MM.1S (cell line): ENCODE measurements at regions not wholly inside any gene's neighbourhood (a gene's known extent, or its start where the extent isn't known, plus 50 kb on each side); places are given as distances from the start of the nearest gene placed in this dataset.

Source experiments
- EZH2 ChIP-seq: fragments of 300-600 bp; sonication (generic); optimal IDR thresholded peaks from 2 replicates; pipeline ENCODE3; 2017; ENCODE audit warnings: low read depth, mild to moderate bottlenecking, antibody characterized with exemption, low read length, mixed read lengths
- TF ChIP-seq, protein P1 (sequence below): fragments of 300-600 bp; sonication (generic); IDR thresholded peaks from 2 replicates; pipeline ENCODE4 v1.5.1; 2016; ENCODE audit warnings: antibody characterized with exemption, low read length, mixed read lengths

DNA sequence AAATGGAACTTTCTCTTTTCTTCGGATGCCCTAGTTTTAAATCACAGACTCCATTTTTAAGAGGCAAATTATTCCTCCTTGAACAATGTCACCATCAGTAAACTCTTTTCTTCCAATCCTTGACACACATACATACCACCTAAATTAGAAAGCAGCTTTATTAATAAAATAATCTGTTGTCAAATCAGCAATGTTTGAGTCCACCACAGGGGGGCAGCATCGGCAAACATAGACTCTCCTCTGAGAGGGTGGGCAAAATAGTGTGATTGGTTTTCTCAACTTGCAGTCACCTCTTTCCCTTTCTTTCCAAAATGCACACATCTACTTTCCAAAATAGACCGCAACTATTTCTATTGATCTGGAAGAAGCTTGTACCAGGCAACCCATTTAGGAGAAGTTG is 438.4 kb upstream of the OR4E1 start:
- TF ChIP-seq, protein P1, sequence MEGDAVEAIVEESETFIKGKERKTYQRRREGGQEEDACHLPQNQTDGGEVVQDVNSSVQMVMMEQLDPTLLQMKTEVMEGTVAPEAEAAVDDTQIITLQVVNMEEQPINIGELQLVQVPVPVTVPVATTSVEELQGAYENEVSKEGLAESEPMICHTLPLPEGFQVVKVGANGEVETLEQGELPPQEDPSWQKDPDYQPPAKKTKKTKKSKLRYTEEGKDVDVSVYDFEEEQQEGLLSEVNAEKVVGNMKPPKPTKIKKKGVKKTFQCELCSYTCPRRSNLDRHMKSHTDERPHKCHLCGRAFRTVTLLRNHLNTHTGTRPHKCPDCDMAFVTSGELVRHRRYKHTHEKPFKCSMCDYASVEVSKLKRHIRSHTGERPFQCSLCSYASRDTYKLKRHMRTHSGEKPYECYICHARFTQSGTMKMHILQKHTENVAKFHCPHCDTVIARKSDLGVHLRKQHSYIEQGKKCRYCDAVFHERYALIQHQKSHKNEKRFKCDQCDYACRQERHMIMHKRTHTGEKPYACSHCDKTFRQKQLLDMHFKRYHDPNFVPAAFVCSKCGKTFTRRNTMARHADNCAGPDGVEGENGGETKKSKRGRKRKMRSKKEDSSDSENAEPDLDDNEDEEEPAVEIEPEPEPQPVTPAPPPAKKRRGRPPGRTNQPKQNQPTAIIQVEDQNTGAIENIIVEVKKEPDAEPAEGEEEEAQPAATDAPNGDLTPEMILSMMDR, result peak; percentile 51
- no peak for TF ChIP-seq EZH2
